Spleen (tissue), 3 donors: ENCODE measurements at regions not wholly inside any gene's neighbourhood (a gene's known extent, or its start where the extent isn't known, plus 50 kb on each side); places are given as distances from the start of the nearest gene placed in this dataset.

ENCODE experiments used
- POLR2A ChIP-seq, 3 donors: fragments of 450-650 bp; IDR thresholded peaks; one replicate each; pipeline ENCODE4 v1.5.1; 2017; ENCODE audit warnings: antibody characterized with exemption in 3 of 3, mild to moderate bottlenecking in 1 of 3
- POLR2AphosphoS5 ChIP-seq, 3 donors: sonication (generic); formaldehyde crosslinking; IDR thresholded peaks; one replicate each; pipeline ENCODE4 v1.5.1; 2017; ENCODE audit warnings: antibody characterized with exemption in 3 of 3

DNA sequence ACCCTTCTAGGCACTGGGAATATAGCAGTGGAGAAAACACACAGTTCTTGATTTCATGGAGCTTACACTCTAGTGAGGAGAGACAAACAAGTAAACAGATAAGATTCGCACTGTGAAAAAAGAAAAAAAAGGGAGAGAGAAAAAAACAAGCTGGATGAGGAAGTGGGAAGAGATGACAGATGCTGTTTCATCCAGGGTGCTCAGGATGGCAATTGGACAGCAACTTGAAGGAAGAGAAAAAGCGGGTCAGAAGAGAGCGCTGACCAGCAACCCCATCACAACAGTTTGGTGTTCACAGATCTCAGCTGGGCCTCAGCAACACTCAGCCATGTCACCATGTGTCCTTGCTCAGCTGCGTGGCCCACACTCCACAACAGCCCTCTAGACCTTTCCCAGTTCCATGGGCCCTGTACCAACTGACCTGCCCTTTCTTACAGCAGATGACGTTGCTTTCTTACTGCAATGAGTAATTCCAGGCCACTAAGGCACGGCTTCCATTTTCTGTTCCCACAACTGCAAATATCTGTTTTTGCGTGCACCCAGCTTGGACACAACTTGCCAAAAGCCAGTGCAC is 230.8 kb downstream of the MEX3B start:
- TF ChIP-seq POLR2AphosphoS5 (IDR thresholded peaks at IDR 0.05) (no peak), POLR2A (IDR thresholded peaks at IDR 0.05) (no peak)
